Motor neuron (in vitro differentiated cells): ENCODE measurements at regions not wholly inside any gene's neighbourhood (a gene's known extent, or its start where the extent isn't known, plus 50 kb on each side); places are given as distances from the start of the nearest gene placed in this dataset.
"Not testable (repeated sequence)": the region's sequence is repeated elsewhere in the genome, so short reads cannot be mapped to it uniquely, and the experiment has no call there.

ENCODE experiments used
- ATAC-seq, 8 experiments: fragments of 200-7000 bp; cut with Tn5 transposase; replicated peaks in 6 of 8; 2 replicates each; pipeline ENCODE4 v1.8.0; 2021; ENCODE audit warnings: mild to moderate bottlenecking in 8 of 8, moderate library complexity in 8 of 8
- H3K27ac ChIP-seq, 2 donors: fragments of 250-450 bp; sonication (Bioruptor Pico); 2 replicates each; pipeline ENCODE4 v1.9.0; 2021; ENCODE audit warnings: antibody characterized with exemption in 2 of 2, mild to moderate bottlenecking in 2 of 2, moderate library complexity in 1 of 2
- H3K4me1 ChIP-seq, 2 donors: fragments of 250-450 bp; sonication (Bioruptor Pico); replicated peaks in 1 of 2; 2 replicates each; pipeline ENCODE4 v1.6.1; 2021; ENCODE audit warnings: antibody characterized with exemption in 2 of 2, mild to moderate bottlenecking in 2 of 2, moderate library complexity in 1 of 2
- H3K4me3 ChIP-seq, 5 donors: fragments of 250-450 bp; sonication (Bioruptor Pico); 2 replicates each; pipeline ENCODE4 v1.9.0; 2021; ENCODE audit warnings: antibody characterized with exemption in 5 of 5, mild to moderate bottlenecking in 5 of 5, moderate library complexity in 4 of 5
- WGBS, 10 experiments: fragments of 450-650 bp; shearing (Covaris generic); methylation state at CpG; one replicate each; pipeline ENCODE4 v1.0.0; 2022; 5-methylcytosine and 5-hydroxymethylcytosine counted together
- in situ Hi-C, 9 experiments: fragments of 400-800 bp; cut with MboI; loops; one replicate each; pipeline ENCODE4 v1.15.0; 2021; ENCODE audit warnings: low sequenced_read_pairs in 9 of 9, low pct_unique_long_range_greater_than_20kb in 2 of 9; ENCODE audit not compliant: unreplicated experiment in 9 of 9

DNA sequence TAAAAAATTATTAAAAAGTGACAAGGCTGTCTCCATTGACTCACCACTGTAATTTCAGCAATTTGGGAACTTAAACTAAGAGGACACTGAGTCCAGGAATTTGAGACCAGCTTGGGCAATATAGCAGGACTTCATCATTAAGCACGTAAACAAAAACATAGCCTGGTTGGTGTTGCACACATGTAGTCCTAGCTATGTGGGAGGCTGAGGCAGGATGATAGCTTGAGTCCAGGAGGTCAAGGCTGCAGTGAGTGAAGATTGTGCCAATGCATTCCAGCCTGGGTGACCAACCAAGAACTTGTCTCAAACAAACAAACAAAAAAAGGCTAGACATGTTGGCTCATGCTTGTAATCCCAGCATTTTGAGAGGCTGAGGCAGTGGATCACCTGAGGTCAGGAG is 439.4 kb upstream of the TSPY4 start:
- in situ Hi-C loops = no loop called here
- no peak for ATAC-seq
- 0 to 20% (median 0%) methylated on average over 1 of the region's 1 CpG; no CpG with 5 or more reads in 7 of the 10 experiments for WGBS, 10 experiments
- H3K4me3 ChIP-seq = no peak overlapping the region
- H3K4me1 ChIP-seq = no peaks in the 10 kb centered on the region
- H3K27ac ChIP-seq = no peak overlapping the region

DNA sequence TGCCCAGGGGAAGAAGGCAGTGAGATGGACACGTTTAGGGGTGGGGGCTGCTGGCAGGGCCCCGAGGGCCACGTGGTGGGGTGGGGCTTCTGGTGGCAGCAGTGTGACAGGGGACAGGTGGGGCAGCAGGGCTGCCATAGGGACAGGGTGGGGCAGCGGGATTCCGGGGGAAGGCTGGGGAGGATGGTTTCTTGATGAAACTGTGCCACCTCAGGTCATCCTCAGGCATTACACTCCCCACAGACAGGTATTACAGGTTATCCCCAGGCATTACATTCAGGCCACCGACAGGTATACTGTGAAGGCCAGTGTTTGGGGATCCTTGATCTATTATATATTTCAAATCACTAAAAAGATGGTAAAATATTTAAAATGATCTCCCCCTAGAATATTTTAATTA is 432.1 kb upstream of the TSPY4 start:
- WGBS, 10 experiments = no CpG with 5 or more reads among the region's 6 CpGs
- H3K27ac ChIP-seq = no peak overlapping the region
- ATAC-seq = no peak
- H3K4me1 ChIP-seq = no peaks in the 10 kb centered on the region
- no peak overlapping the region for H3K4me3 ChIP-seq
- in situ Hi-C loops = no loop called here

DNA sequence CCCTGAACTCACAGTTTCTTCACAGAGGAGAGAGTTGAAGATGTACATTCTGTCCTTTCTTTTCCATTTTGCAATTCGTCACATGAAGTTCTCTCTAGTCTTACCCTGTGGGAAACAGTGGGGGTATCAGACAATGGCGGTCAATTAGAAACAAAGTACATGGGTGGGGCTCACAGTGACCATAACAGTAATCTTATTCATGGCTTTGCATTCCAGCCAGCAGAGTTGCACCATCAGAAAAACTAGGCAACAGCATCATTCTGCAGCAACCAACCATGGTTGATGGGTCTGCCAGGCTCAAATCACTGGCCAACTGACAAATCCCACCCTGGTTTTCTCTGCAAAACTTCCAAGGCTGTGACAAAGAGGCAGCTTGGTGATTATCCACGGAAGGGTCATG is 414.7 kb upstream of the TSPY4 start:
- H3K4me3 ChIP-seq, H3K4me1 ChIP-seq, ATAC-seq, in situ Hi-C loops, H3K27ac ChIP-seq: not testable (repeated sequence)
- no CpG with 5 or more reads among the region's 3 CpGs for WGBS, 10 experiments
